Choroid plexus epithelial cell (primary cell): ENCODE measurements at regions not wholly inside any gene's neighbourhood (a gene's known extent, or its start where the extent isn't known, plus 50 kb on each side); places are given as distances from the start of the nearest gene placed in this dataset.
A peak's percentile ranks its signal among the peaks of the same experiment; 100 is the strongest.

Experiments used
- DNase-seq: peaks from one replicate; pipeline ENCODE4 v3.0.0-alpha.2; 2010; ENCODE audit warnings: low read depth
- H3K4me3 ChIP-seq: 2 replicates; pipeline ENCODE4 v1.5.1; 2011; ENCODE audit warnings: low read depth, mild to moderate bottlenecking, control low read depth, low read length, moderate library complexity
- CTCF ChIP-seq: conservative IDR thresholded peaks from 2 replicates; pipeline ENCODE4 v1.5.1; 2011; ENCODE audit warnings: low read depth, mild to moderate bottlenecking, control low read depth, inconsistent platforms, low read length, moderate library complexity

- no peak for TF ChIP-seq CTCF
- no peak overlapping the region for H3K4me3 ChIP-seq
- no peak for DNase-seq
Observed at GRCh38 chr12:4178424-4179170, 95.0 kb upstream of the CCND2 start.

GRCh38 chr12:4177262-4177661 is 96.3 kb upstream of the CCND2 start:
- no peak for TF ChIP-seq CTCF
- no peak for DNase-seq
- no peak overlapping the region for H3K4me3 ChIP-seq

- H3K4me3 ChIP-seq = no peak overlapping the region
- DNase-seq = no peak
- TF ChIP-seq CTCF = no peak
Observed at GRCh38 chr12:4176168-4176567, 97.4 kb upstream of the CCND2 start.

- no peak for DNase-seq
- H3K4me3 ChIP-seq = no peak overlapping the region
- no peak for TF ChIP-seq CTCF
Observed at GRCh38 chr12:4174417-4174816, 99.1 kb upstream of the CCND2 start.

- TF ChIP-seq CTCF = no peak
- DNase-seq = peak; percentile 14
Observed at GRCh38 chr12:4172999-4173398, 100.6 kb upstream of the CCND2 start.

GRCh38 chr12:4171742-4172141 is 101.8 kb upstream of the CCND2 start:
- H3K4me3 ChIP-seq = no peak overlapping the region
- TF ChIP-seq CTCF = no peak
- no peak for DNase-seq

More at GRCh38 chr12:4172999-4173398, 100.6 kb upstream of the CCND2 start:
- no peak overlapping the region for H3K4me3 ChIP-seq

GRCh38 chr12:4169959-4170358 is 103.6 kb upstream of the CCND2 start:
- H3K4me3 ChIP-seq = no peak overlapping the region
- TF ChIP-seq CTCF = no peak
- DNase-seq = no peak
